ENCODE measurements at regions not wholly inside any gene's neighbourhood (a gene's known extent, or its start where the extent isn't known, plus 50 kb on each side); places are given as distances from the start of the nearest gene placed in this dataset.
"Not testable (repeated sequence)": the region's sequence is repeated elsewhere in the genome, so short reads cannot be mapped to it uniquely, and the experiment has no call there.

DNA sequence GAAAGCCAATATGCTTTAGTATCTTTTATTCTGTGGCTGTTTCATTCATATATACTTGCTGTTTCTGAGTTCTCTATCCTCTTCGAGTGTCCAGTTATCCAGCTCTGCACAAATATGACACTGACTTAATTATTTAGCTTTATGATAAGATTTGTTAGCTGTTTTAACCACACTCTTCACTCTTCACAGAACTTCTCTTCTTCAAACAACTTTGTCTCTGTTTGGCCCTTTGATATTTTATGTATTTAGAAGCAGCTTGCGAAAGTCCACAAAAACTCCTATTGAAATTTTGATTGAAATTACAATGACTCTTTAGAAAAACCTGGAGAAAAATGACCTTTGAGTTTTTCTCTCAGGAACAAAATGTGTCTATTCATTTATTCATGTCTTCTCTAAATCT is 407.0 kb downstream of the CPS1 start:
- no peak for DNase-seq

DNA sequence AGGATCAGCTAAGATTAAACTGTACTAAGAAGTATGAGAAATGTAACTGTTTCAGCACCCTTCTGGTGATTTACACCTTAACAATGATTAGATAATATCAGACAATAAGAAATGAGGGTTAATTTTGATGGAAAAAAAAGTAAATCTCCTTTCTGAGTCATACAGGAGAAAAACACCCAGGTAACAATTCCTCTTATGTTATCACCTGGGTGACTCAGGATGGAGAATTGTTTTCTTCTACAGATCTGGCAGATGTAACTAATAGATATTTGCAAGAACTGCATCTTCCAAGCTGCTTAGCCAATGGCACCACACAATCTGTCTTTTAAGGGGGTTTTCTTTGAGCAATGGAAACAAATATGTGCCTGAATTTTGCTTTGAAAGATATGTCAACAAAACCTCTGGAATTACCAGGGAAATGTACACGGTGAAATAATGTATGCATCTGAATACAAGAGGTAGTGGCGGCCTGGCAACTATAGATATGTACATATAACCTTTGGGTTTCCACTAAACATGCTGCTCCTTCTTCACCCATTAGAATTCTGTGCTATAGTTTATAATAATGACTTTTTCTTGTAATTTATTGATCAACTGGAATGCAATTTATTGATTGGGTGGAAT is 407.9 kb downstream of the CPS1 start:
- DNase-seq, result no peak

- no peak for DNase-seq
These were observed 409.1 kb downstream of the CPS1 start for GRCh38 chr2:210965472-210965871.

DNA sequence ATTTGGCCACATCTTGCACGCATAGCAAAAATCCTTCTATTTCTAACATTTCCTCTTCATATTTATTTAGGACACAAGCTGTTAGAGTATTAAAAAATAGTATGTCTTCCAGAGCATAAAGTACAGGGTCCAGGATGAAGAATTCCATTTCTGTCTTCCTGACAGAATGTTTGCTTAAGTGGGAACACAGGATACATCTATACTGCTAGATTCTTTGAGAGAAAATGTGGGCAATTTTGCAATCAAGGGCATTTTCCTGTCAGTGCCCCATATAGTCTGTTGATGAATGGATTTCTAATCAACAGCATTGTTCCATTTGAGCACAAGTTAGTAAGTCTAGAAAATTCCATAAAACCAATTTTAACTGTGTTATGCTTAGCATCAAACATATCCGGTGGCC is 409.9 kb downstream of the CPS1 start:
- no peak for DNase-seq

DNA sequence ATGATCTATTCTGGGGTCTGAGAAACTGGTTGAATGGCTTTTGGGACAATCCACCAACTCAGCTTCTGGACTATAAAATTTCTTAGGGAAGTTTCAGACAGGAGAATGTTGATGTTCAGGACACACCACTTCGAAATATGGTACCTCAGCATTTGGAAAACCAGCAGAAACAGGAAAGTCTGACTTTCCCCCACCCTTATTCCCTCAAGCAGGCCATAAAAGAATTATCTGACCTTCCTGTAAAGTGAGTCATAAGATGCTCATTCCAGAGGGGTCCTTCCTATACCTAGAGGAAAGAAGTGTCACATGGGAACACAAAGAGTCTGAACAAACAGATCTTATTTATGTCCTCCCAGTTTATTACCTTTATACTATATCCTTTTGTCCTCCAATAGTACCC is 415.0 kb downstream of the CPS1 start:
- no peak for DNase-seq

GRCh38 chr2:210986806-210987205 is 430.4 kb downstream of the CPS1 start:
- not testable (repeated sequence) for DNase-seq

DNA sequence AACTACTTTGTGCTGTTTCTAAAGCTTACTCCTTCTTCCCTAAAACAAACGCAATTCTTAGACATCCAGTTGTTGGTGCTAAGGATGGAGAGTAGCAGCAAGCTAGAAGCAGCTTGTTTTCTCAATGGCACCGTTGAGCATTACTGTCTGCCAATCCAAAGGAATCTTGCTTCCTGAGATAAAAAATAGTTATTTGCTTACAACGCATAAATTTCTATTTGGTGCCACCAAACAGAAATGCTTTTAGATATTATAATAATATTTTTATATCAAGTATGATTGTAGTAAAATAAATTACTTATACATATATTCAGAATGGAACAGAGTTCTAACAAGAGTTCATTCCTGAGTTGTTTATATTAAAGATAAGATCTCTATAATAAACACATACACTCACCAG is 434.7 kb downstream of the CPS1 start:
- DNase-seq, result no peak

DNA sequence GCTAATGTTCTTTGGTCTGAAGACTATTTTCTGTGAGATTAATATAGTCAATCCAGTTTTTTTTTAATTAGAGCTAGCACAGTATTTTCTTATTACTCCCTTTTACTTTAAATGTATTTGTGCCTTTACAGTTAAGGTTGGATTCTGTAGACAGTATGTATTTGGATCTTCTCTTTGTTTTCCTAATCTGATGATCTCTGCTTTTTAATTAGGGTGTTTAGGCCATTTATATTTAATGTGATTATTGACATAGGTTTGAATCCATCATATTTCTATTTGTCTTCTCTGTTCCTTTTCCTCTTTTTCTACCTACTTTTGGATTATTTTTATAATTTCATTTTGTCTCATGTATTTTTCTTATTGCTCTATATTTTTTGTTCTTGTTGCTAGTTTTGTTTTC is 437.7 kb downstream of the CPS1 start:
- DNase-seq, result no peak

- DNase-seq, result no peak
These were observed 441.0 kb downstream of the CPS1 start for GRCh38 chr2:210997373-210997772.

- DNase-seq, result no peak
These were observed 441.9 kb downstream of the CPS1 start for GRCh38 chr2:210998334-210998733.

DNA sequence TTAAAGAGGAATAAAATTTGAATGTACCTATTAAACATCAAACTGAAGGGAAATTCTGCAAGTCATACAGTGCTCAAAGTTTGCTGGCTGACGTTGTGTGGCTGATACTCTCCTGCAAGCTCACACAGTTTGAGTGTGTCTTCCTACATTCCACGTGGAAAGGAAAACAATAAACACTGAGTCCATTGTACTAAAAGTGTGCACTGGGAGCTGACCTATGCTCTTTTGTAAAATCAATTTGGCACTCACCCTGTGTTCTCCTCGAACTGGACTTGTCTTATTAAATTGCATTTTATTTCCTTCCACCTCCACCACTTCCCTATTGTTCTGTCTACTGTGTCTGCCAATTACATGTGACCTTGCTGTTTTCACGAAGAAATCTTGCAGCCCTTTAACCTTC is 458.0 kb downstream of the CPS1 start:
- no peak for DNase-seq

DNA sequence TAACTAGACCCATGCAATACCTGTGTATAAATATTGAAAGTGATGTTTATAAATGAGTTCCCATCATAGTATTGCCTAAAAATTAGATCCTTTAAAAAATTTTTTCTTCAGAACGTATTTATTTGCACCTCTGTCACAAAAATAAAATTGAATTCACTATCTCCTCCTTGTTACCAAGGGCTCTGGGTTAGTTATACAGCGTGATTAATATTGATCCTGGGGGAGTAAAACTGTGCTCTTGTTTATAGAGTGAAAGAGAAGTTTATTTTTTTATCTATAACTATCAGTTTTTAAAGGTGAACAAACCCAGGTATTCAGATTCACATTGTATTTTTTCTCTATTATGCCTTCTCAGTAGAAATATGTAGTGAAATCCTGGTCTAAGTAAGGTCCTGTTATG is 458.5 kb downstream of the CPS1 start:
- no peak for DNase-seq

- not testable (repeated sequence) for DNase-seq
These were observed 468.7 kb downstream of the CPS1 start for GRCh38 chr2:211025089-211025488.

- DNase-seq, result no peak
These were observed 469.7 kb downstream of the CPS1 start for GRCh38 chr2:211026109-211026508.

GRCh38 chr2:211027976-211028375 is 471.6 kb downstream of the CPS1 start:
- DNase-seq, result no peak

- no peak for DNase-seq
These were observed 477.4 kb downstream of the CPS1 start for GRCh38 chr2:211033765-211034164.

- DNase-seq, result no peak
These were observed 479.3 kb downstream of the CPS1 start for GRCh38 chr2:211035548-211036185.

DNA sequence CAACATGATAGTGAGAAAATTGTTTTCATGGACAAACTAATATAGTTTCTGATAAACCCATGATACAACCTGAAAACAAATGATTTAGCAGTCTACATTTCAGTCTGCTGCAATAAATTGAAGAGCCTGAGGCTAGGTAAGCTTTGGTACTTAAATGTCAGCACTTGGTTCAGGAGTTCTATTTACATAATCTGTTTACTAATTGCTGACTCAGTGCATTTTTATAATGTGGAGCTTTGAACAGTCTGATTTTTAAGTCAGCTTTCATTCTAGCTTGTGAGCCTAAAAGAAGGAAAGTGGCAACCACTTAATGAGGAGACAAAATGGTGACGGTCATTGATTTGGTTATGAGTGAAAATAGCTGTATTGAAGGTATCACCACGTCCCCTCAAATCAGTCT is 488.6 kb downstream of the CPS1 start:
- no peak for DNase-seq

GRCh38 chr2:211049321-211050018 is 493.1 kb downstream of the CPS1 start:
- no peak for DNase-seq

GRCh38 chr2:211055438-211055837 is 499.0 kb downstream of the CPS1 start:
- DNase-seq, result no peak

DNA sequence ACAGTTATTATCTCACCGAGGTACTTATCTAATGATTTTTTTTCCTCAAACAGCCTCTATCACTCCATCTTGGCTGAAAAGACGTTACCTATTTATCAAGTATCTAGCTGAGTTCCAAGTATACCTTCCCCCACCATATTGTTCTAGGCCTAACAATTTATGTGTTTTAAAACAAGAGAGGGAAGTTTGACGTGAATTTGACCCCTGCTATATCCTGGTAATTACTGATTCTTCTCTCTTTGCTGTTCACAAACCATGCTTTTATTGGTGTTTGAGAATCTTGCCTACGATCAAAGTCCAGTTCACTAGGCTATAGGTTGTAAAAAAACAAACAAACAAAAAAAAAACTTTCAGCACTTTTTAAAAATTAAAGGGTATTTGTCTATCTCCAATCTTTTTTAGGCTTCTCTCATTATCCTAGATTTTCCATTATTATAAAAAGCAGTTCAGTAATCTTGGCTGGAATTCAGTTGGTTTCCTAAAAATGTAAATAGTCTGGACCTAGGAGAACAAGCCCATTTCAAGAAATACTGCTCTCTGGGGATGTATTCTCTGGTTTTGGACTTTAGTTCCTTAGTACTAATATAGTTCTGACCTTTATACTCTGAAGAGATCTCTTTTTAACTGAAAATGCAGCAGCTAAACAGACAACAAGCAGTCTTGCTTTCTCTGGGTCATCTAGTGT is 505.4 kb downstream of the CPS1 start:
- no peak for DNase-seq

- no peak for DNase-seq
These were observed 505.9 kb downstream of the CPS1 start for GRCh38 chr2:211062297-211062612.

DNA sequence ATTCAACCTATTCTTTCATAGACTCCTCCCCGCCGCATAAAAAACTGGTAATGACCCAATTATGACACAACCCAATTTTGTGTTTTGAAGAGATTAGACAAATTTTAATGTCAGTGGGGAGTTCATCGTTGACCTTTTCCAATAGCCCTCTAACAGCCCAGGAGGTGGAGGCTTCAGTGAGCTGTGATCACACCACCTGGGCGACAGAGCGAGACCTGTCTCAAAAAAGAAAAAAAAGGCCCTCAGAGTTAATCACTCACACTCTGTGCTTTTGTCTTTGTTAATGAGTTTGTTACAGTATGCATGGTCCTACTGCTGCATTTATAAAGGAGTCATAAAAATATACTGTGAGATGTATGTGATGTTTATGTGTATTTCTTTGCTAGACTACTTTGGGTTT is 510.6 kb downstream of the CPS1 start:
- DNase-seq, result no peak
